ENCODE measurements at regions not wholly inside any gene's neighbourhood (a gene's known extent, or its start where the extent isn't known, plus 50 kb on each side); places are given as distances from the start of the nearest gene placed in this dataset.

GRCh38 chr10:79883986-79884385 lies 57.4 kb downstream of the NUTM2E start:
- ChIA-PET CTCF (no interaction called here), POLR2A (no interaction called here)
- TF ChIP-seq CTCF (IDR thresholded peaks at IDR 0.05; ENCODE audit: insufficient read depth, low read depth, low read length) = no peak
- no peak for DNase-seq (ENCODE audit: low read depth)
- Histone ChIP-seq H3K27me3 (ENCODE audit: control insufficient read depth, insufficient read depth, low read length) (peaks cover 1% of the 10 kb centered on the region; the same call in 1 of the 2 replicates), H3K36me3 (ENCODE audit: control insufficient read depth, insufficient read depth, low read length) (no peaks in the 10 kb centered on the region), H3K4me3 (ENCODE audit: low read depth, low read length) (no peak overlapping the region)

- DNase-seq (ENCODE audit: low read depth) = no peak
- ChIA-PET POLR2A (no interaction called here), CTCF (interaction anchor here (1.1 kb wide), 1 partner anchor 34 kb away, joined by 3 read pairs; no protein-coding TSS in a partner anchor)
- Histone ChIP-seq H3K4me3 (ENCODE audit: low read depth, low read length) (no peak overlapping the region), H3K36me3 (ENCODE audit: control insufficient read depth, insufficient read depth, low read length) (no peaks in the 10 kb centered on the region), H3K27me3 (ENCODE audit: control insufficient read depth, insufficient read depth, low read length) (peaks cover 1% of the 10 kb centered on the region; the same call in 1 of the 2 replicates)
- TF ChIP-seq CTCF (IDR thresholded peaks at IDR 0.05; ENCODE audit: insufficient read depth, low read depth, low read length) = no peak
Measured at GRCh38 chr10:79886345-79886744, 59.8 kb downstream of the NUTM2E start.

Data from BJ (cell line).